ENCODE measurements at regions not wholly inside any gene's neighbourhood (a gene's known extent, or its start where the extent isn't known, plus 50 kb on each side); places are given as distances from the start of the nearest gene placed in this dataset.

DNA sequence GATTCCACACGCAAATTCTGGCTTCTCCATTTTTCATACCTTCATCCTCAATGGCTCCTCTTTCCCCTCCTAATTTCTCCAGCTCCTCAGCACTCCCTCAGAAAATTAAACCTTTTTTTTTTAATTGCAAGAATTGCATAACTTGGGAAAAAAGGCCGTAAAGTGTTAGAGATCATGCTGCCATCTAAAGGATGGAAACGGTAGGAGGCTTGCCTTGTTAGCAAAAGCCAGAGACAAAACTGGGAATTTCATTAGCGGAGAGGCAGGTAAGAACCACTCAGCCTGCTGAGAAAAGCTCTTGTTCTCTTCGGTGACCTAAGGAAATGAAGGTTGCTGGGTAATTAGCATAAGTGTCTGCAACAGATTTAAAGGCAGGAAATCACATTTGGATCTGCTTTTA lies 204.3 kb downstream of the AEBP2 start:
- TF ChIP-seq, protein P1, sequence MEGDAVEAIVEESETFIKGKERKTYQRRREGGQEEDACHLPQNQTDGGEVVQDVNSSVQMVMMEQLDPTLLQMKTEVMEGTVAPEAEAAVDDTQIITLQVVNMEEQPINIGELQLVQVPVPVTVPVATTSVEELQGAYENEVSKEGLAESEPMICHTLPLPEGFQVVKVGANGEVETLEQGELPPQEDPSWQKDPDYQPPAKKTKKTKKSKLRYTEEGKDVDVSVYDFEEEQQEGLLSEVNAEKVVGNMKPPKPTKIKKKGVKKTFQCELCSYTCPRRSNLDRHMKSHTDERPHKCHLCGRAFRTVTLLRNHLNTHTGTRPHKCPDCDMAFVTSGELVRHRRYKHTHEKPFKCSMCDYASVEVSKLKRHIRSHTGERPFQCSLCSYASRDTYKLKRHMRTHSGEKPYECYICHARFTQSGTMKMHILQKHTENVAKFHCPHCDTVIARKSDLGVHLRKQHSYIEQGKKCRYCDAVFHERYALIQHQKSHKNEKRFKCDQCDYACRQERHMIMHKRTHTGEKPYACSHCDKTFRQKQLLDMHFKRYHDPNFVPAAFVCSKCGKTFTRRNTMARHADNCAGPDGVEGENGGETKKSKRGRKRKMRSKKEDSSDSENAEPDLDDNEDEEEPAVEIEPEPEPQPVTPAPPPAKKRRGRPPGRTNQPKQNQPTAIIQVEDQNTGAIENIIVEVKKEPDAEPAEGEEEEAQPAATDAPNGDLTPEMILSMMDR (conservative IDR thresholded peaks at IDR 0.05 in 1 of 2, IDR thresholded peaks at IDR 0.05 in 1 of 2; ENCODE audit: extremely low read depth in 1 of 2, insufficient read depth in 1 of 2, low read depth in 1 of 2, low read length in 2 of 2): peak; percentile 57 to 73
- no peak for TF ChIP-seq EZH2 (IDR thresholded peaks at IDR 0.05; ENCODE audit: borderline replicate concordance, low read length)

All from mammary epithelial cell (primary cell).